ENCODE measurements at regions not wholly inside any gene's neighbourhood (a gene's known extent, or its start where the extent isn't known, plus 50 kb on each side); places are given as distances from the start of the nearest gene placed in this dataset.
"Not testable (repeated sequence)": the region's sequence is repeated elsewhere in the genome, so short reads cannot be mapped to it uniquely, and the experiment has no call there.

DNA sequence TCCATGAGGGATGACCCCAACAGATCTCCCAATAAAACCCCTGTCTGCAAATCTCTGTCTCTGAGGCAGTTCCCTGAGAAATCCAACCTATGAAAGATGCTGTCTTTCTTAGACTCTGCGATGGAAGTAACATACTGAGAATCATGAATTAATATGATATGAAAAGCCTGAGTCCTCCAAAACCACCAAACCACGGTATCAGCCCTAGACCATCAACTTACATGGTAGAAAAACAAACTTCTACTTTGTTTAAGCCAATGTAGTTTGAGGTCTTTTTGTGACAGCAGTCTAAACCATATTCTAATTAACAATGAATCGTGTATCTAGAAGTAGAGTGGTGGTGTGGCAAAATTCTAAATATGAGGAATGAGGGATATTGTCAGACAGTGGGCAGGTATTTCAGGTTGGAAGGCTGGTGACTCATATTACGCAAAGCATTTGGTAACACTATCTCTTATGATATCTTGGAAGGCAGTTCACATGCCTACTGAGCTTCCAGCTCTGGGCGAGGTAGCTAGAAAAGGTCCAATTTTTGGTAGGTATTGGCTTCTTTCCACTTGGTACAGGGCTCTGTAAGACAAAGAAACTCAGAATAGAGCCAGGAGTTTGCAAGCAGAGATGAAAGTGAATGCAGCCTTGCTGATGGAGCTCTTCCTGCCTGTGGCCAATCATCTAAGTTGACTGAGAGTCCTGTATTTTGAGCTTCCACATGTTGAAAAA is 215.8 kb downstream of the ZFP36L2 start:
- DNase-seq = no peak

DNA sequence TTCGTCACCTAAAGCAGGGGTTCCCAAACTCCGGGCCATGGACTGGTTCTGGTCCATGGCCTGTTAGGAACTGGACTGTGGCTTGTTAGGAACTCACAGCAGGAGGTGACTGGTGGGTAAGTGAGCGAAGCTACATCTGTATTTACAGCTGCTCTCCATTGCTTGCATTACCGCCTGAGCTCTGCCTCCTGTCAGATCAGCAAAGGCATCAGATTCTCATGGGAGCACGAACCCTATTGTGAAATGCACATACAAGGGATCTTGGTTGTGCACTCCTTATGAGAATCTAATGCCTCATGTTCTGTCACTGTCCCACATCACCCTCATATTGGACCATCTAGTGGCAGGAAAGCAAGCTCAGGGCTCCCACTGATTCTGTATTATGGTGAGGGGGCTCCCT is 217.0 kb downstream of the ZFP36L2 start:
- DNase-seq = no peak

DNA sequence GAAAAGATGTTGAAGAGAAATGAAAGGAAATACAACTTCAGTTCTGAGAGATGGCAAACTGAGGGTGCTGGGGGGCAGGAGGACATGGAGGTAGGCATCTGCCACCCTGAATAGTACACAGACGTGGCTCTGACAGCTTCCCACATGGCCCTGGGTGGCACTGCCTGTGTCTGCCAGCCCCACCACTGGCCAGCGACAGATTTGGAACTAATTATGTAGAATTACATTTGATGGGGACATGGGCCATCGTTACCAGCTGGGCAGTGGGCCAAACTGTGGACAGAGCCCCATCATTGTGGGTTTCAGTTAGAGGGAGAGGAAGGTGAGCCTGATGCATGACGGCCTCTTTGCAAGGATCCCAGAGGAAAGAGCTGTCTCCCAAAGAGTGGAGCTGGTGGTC is 216.0 kb upstream of the HAAO start:
- no peak for DNase-seq

GRCh38 chr2:43007901-43008300 is 215.5 kb upstream of the HAAO start:
- DNase-seq = no peak

GRCh38 chr2:43006834-43007543 is 214.6 kb upstream of the HAAO start:
- DNase-seq = no peak

DNA sequence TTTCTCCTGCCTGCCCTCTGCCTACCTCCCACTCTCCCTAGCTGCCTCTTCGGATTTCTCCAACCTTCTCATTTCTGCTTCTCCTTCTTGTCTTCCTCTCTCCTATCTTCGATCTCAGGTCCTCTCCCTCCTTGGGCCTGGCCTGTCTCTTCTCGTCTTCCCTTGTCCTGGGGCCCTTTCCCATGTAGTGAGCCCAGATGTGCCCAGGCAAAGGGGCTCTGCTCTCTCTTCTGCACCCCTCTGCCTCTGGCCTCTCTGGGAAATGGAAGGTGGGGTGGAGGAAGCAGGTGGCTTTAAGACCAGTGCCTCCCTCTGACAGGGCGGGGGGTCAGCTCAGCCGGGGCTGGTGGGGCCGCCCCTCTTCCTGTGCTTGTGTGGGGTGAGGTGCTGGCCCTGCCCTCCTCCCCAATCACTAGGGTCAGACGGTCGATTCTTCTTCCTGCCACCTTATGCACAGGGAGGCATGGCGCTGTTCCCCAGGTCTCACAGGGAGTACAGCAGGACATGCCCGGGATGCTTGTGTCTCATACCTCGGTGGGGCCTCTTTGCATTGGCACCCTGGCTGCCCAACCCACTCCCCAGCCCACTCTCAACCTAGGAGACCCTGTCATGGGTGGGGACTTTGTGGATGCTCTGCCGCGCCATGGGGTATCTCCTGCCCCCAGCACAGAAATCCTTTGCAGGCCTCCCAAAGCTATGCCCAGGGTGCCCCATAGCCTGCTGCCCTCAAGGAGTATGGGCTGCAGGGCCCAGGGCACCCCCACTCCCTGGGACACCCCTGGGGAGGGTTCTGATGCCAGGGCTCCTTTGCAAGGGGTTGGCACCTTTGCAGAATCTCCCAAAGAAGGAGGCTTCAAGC is 213.8 kb upstream of the HAAO start:
- DNase-seq = no peak

GRCh38 chr2:43005245-43005974 is 213.0 kb upstream of the HAAO start:
- no peak for DNase-seq

DNA sequence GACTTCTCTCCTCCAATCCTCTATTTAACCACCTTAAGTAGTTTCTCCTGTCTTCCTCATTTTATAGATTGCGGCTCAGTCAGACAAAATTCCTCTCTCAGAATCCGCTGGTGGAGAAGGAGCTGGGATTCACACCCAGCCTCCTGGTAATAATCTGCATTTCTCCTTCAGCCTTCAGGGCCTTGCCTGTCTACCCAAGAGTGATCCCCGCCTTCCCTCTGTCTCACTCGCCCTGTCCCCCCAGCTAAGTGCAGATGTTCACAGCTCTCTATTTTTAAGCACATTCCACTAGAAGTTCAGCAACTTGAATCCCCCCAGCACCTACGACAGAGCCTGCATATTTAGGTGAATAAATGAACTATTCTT is 212.5 kb upstream of the HAAO start:
- no peak for DNase-seq

- DNase-seq = not testable (repeated sequence)
These were observed 211.9 kb upstream of the HAAO start for GRCh38 chr2:43004126-43004865.

DNA sequence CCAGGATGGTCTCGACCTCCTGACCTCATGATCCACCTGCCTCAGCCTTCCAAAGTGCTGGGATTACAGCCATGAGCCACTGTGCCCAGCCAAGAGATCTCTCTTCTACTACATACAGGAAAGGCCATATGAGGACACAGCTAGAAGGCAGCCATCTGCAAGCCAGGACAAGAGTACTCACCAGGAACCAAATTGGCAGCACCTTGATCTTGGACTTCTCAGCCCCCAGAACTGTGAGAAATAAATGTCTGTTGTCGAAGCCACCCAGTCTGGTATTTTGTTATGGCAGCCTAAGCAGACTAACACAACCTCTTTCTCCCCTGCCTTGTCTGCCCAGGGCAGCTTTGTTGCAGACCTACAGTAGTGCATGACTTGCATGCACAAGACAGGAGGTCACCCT is 211.3 kb upstream of the HAAO start:
- no peak for DNase-seq

DNA sequence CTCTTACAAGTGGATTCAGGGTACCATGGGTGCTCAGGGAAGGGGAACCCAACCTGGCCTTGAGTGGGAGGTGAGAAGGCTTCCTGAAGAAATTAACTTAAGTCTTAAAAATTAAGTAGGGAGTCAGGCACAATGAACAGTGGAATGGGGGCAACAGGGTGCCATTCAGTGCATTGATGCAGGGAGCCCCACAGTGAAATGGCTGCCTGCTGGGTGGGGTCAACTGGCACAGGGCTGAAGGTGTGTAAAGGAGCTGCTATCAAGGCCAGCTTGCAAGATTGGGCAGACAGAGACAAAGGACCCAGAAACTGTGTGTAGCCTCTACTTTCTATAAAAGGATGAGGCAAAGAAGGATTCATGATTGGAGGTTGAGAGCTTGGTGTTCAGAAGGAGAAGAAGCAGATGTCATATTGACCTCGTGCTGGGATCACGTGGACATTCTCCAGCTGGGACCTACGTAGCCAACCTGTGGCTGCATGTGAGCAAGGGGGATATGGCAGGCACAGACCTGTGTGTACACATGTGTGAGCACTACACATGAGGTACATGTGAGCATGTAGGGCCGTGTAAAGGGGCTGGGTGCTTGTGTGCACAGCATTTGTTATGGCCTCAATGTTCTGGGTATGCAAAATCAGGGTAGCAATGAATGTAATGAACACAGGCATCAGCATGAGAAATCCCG is 209.5 kb upstream of the HAAO start:
- no peak for DNase-seq

- DNase-seq = no peak
These were observed 208.6 kb upstream of the HAAO start for GRCh38 chr2:43001055-43001378.

DNA sequence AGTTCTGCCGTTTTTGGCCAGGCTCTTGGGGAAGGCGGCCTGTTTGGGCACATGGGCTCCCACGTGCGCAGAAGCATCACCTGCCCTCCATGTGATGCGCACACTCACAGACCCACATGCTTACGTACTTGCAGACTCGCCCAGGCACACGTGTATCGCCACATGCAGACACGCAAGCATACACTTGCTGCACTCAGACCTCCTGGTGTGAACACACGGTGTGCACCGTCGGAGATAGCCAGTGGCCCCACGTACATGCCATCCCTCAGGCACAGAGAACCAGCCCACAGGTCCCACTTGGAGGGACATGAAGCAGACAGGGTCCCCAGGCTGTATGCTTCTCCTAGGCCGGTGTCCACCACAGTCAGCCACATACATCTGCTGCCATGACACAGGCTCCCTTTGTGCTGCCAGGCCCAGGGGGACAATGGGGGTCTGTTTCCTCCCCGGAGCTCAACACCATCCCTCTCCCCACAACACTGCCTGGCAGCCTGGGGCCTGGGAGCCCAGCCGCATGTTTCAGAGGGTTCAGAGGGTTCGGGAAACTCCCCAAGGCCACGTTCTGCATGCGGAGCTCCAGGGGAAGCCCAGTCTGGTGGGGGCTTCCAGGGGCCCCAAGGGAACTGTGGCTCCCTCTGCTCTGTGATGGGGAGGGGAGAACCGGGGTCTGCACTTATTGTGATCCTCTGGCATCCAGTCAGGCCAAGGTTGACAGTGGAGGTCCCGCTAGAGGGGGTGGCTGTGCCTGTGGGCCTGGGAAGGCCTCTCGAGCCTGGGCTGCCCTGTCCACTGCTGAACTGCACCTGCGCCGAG is 208.1 kb upstream of the HAAO start:
- DNase-seq = no peak

- DNase-seq = no peak
These were observed 207.5 kb upstream of the HAAO start for GRCh38 chr2:42999856-43000241.

DNA sequence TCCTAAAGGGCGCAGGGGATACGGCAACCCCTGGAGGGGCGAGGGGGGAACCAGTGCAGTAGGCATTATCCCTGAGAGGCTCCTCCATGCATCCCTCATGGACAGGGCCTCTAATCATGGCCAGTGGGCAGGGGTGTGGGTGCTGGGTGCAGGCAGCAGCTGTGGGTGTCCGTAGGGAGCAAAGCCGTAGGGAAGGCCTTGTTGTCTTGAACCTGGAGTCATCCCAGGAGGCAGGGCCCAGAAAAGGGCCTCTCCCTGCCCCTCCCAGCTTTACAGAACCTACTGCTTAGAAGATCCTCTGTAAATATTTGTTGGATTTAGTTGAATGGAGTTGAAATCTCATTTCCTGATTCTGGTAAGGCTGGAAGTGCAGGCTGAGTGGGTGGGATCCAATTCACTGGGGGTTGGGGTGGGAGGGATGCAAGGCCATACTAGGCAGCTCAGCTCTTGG is 207.0 kb upstream of the HAAO start:
- DNase-seq = no peak

- no peak for DNase-seq
These were observed 206.3 kb upstream of the HAAO start for GRCh38 chr2:42998721-42999120.

GRCh38 chr2:42996528-42996927 is 204.1 kb upstream of the HAAO start:
- DNase-seq = no peak

DNA sequence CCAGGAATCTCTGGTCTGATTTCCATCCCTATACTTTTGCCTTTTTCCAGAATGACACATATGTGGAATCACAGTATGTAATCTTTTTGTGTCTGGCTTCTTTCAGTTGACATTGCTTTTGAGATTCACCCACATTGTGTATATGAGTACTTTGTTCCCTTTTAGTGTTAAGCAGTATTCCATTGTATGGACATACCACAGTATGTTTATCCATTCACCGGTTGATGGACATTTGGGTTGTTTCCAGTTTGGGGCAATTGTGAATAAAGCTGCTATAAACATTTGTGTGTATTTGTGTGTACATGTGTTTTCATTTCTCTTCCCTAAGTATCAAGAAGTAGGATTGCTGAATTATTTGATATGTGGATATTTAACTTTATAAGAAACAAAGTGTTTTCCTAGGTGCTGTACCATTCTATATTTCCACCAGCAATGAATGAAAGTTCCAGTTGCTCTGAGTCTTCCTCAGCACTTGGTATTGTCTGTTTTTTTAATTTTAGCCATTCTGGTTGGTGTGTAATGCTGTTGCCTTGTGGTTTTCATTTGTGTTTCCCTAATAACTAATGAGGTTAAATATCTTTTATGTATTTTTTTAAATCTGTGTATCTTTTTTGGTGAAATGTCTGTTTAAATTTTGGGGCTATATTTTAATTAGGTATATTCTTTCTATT is 203.5 kb upstream of the HAAO start:
- no peak for DNase-seq

- not testable (repeated sequence) for DNase-seq
These were observed 197.1 kb upstream of the HAAO start for GRCh38 chr2:42989283-42990081.
